ENCODE measurements at regions not wholly inside any gene's neighbourhood (a gene's known extent, or its start where the extent isn't known, plus 50 kb on each side); places are given as distances from the start of the nearest gene placed in this dataset.
"Not testable (repeated sequence)": the region's sequence is repeated elsewhere in the genome, so short reads cannot be mapped to it uniquely, and the experiment has no call there.

- DNase-seq = no peak
These were observed 301.7 kb downstream of the PAX3 start for GRCh38 chr2:221997100-221997499.

DNA sequence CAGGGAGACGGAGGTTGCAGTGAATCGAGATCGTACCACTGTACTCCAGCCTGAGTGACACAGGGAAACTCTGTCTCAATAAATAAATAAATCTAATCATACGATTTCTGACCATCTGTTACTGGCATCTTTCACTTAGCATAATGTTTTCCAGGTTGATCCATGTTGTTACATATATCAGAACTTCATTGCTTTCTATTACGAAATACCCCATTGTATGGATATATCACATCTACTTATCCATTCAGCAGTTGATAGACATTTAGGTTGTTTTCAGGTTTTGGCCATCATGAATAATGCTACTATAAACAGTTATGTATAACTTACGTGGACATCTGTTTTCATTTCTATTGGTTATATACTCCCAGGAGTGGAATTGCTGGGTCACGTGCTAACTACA is 303.9 kb downstream of the PAX3 start:
- no peak for DNase-seq

- DNase-seq = not testable (repeated sequence)
These were observed 314.4 kb downstream of the PAX3 start for GRCh38 chr2:221984376-221984775.

DNA sequence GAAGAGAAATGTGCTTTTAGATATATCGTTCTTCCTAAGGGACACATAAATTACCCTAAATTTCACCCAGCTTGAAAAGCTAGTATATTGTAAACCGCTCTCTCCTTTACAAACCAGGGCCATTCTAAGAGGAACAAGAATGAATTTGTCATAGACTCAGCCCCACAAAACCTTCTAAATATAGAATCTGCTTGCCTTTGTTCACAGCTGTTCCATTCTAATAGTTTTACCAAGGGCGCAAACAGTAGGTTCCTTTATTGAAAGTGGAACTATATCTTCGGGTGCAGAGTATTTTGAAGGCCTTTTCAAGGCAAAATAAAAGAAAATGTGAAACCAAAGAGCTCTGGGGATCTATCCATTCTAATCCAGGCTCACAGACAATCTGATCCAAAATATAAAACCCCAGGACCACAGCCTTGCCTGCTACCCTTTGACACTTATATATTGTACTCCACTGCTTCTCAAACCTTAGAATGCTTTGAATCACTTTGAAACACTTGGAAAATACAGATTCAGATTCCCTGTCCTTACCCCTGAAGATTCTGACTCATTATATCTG is 316.8 kb downstream of the PAX3 start:
- no peak for DNase-seq

DNA sequence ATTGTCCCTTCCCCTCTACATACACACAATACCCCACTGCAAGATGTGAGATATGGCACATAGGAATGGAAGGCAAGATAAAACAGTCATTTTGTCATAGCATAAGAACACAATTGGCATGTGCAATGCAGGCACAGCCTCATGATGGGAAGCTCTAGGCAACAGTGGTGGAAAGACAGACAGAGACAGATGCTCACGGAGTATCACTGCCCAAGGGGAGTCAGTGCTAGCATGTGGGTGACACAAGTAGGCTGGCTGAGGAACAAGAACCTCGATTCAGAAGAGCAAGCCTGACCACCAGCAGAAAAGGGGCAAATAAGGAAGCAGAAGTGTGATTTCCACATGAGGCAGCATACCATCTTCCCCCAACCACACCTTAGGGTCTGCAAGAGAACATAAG is 323.6 kb downstream of the PAX3 start:
- DNase-seq = no peak

- DNase-seq = no peak
These were observed 324.9 kb downstream of the PAX3 start for GRCh38 chr2:221973902-221974301.

DNA sequence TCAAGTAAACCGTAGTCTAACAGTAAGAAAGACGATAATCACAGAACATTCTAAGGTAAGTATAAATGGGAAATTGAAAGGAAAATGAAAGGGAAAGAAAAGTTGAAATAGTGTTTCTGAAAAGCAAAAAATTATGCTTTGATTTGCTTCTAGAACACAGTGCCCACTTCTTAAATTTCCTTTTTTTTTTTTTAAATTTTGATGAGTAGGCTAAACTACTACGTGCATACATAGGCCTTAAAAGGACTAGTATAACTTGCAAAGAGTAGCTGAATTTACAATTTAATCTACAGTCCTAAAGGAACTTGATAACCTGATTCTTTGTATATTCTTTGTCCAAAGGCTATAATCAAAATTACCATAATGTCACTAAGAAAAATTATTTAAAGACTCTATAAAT is 325.3 kb downstream of the PAX3 start:
- DNase-seq = no peak

DNA sequence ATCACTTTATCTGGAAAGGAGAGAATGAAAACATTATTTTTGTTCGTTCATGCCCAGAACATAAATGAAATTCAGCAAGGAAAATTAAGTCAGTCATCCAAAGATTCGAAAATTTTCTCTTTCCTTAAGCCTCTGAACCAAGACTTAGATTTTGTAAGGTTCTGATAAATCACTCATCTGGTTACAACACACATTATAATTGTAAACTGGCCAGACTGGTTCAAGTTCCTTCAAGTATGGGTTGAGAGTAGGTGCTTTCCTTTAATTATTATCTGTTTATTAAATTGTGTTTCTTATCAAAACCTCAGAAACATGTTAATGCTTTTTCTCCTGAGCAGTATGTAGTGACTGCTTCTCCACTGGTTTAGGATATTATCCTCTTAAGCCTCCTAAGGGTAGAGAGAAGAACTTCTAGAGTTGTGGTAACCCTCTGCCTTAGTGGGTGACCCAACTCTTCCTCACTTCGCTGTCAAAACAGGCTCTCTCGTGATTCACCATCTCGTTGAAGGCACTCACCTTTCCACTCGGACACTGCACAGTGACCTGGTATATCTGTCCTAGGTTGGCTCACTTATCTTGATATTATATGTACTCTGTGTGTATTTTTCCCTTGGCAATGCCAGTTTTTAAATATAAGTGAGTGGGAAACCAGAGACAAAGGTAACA is 325.9 kb downstream of the PAX3 start:
- no peak for DNase-seq

- no peak for DNase-seq
These were observed 328.4 kb downstream of the PAX3 start for GRCh38 chr2:221970389-221970788.

- no peak for DNase-seq
These were observed 329.0 kb downstream of the PAX3 start for GRCh38 chr2:221969830-221970144.

- peak; percentile 29 for DNase-seq
These were observed 329.5 kb downstream of the PAX3 start for GRCh38 chr2:221969087-221969829.

- no peak for DNase-seq
These were observed 336.6 kb downstream of the PAX3 start for GRCh38 chr2:221962186-221962585.

- no peak for DNase-seq
These were observed 337.2 kb downstream of the PAX3 start for GRCh38 chr2:221961561-221961960.

- no peak for DNase-seq
These were observed 340.6 kb downstream of the PAX3 start for GRCh38 chr2:221958224-221958623.

- no peak for DNase-seq
These were observed 350.7 kb downstream of the PAX3 start for GRCh38 chr2:221948076-221948475.

DNA sequence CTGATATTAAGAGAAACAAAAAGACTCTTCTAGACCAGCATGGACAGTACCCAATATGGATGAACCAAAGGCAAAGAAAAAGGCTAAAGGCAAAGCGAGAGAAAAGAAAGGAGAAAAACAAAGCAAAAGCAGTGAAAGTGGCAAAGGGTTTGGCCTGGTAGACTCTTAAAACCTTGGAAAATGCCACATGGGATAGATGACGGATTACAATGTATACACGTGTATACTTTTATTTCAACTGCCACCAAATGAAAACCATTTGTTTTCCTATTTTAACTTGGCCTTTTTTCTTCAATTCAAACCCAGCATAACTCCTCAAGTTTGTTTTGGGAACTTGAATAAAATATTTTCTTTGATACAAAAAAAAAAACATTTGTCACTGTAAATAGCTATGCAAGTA is 354.3 kb downstream of the PAX3 start:
- DNase-seq = not testable (repeated sequence)

DNA sequence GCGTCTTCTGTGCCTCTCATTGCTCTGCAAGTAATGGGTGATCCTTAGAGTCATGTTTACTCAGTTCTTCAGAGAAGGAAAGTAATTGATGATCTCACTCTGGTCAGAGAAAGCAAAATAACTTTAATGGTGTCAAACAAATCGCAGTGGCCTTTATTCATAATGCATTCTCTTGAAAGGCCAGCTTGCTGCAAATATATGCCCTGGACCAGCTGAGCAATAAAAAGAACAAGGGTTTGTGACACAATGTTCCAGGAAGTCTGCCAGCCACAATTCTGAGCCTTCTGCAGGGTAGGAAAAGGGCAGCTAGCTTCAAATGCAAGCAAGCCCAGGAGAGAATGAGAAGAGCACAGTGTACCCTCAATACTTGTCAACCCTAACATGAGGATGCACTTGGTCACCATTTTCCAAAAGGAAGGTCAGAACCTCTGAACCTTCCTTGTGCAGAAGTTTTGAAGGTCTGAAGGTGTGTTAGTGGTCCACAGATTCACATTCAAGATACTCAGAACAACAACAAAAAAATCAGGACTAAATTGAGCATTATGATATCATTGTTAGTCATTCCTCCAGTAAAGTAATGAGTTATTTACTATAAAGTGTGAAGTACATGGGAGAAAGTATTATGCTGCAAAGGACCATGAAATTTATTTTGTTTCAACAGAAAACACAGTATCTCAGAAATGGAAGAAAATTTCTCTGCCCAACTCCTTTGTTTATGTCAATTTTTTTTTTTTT is 355.6 kb downstream of the PAX3 start:
- DNase-seq = no peak

GRCh38 chr2:221931251-221931991 is 359.3 kb upstream of the EPHA4 start:
- DNase-seq = no peak

DNA sequence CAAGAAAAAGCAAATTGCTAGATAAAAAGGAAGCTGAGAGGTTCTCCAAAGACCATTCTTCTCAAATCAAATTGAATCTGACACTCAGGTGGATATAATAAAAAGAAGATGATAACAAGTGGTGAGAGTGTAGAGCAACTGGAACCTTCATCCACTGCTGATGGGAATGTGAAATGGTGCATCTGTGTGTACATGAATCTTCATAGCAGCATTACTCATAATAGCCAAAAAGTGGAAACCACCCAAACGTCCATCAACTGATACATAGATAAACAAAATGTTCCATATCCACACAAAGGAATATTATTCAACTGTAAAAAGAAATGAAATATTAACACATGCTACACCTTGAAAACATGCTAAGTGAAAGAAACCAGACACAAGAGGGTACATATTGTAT is 357.2 kb upstream of the EPHA4 start:
- no peak for DNase-seq

- DNase-seq = no peak
These were observed 354.2 kb upstream of the EPHA4 start for GRCh38 chr2:221926327-221926726.

- no peak for DNase-seq
These were observed 352.5 kb upstream of the EPHA4 start for GRCh38 chr2:221924576-221924975.

GRCh38 chr2:221915926-221916325 is 343.8 kb upstream of the EPHA4 start:
- no peak for DNase-seq

- no peak for DNase-seq
These were observed 342.3 kb upstream of the EPHA4 start for GRCh38 chr2:221914334-221914880.

Measured in DMS79 treated with DMSO at 0.1 percent for 48 hours (cell line).